Inferior parietal cortex (tissue), 1 donor: ENCODE measurements at regions not wholly inside any gene's neighbourhood (a gene's known extent, or its start where the extent isn't known, plus 50 kb on each side); places are given as distances from the start of the nearest gene placed in this dataset.
A peak's percentile ranks its signal among the peaks of the same experiment; 100 is the strongest.

Experiments
- DNase-seq: peaks from one replicate; pipeline ENCODE4 v3.0.0-alpha.2; 2016; ENCODE audit errors: extremely low spot score

DNA sequence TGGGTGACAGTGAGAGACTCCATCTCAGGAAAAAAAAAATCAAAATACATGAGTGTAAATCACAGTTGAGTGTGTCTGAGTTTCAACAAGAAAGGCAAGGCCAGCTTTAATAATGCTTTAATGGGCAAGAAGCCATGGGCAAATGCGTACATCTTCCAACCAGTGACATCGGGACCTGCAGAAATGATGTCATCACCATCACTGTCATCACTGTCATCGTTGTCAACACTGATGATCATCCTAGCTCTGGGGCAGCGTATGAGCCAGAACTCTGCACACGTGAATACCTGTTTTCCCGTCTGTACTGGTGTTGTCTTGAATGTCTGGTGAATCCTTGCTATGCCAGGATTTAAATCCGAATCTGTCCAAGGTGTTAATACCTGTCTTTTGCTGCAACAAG, 712.5 kb downstream of the BRD1 start:
- DNase-seq, result no peak

DNA sequence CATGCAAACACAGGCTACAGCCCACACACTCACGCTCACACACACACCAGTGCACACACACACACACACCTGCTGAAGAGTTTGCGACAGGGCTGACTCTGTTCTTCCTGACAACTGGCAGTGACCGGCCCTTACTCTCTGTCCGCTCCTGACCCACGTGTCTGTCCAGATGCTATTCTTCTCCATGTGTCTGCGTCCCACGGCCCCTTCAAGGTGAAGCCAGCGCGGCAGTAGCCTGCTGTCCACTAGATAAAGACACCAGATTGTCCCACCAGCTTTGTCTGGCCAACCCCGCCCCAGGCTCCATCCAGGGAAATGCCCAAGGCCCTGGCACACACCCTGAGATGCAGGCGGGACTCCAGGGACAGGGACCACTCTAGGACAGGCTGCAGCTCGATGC, 713.9 kb downstream of the BRD1 start:
- no peak for DNase-seq

DNA sequence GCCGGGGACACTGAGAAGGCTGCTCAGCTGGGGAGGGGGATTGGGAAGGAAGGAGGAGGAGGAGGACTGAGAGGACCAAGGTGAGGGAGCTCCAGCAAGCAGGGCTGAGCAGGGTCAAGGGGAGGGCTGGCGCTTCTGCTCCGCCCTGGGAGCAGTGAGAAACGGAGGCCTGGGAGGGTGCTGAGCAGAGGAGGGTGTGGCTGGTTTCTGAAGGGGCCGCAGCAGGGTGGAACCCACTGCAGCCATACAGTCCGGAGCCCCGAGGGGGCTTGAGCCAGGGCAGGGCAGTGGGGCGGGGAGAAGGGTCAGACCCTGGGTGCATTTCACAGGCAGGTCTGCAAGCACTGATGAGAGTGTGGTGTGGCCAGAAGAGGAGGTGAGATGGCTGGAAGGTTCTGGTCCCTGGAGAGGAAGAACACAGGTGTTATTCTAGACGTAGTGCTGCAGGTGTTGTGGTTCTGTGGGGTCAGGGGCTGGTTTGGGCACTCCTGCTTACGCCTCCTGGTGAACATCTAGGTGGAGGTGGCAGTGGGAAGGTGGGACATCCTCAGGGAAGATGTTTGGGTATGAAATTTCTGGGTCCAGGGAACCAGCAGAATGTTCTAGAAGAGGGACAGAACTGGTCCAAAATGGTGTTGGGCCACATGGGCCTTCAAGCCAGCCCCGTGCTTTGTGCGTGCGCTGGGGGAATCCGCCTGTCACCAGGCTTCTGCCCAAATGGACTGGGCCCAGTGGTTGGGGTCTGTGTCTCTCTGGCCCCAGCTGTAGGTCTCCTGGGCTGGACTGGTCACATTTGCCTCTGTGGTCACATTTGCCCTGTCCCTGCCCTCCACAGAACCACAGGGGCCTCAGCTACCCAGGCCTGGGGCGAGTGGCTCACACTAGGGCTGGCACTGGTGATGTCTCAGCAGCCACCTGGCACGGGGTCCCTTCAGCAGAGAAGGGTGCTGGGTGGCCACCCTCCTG, 714.7 kb downstream of the BRD1 start:
- no peak for DNase-seq

DNA sequence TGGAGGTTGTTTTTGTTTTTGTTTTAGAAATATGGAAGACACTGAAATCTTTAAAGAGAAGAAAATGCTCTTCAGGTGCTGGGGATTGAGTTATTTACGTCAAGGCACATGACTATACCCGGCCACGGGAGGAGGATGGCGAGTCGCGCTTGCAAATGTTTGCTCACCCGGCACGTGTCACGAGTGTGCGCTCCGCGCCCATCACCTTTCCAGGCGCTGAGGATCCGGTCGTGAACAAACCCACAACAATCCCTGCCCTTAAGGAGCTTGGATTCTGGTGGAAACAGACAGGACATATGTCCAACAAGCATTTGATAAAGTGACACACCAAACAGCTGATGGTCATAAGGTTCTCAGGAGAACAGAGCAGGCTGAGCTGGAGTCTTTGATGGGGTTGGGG, 715.5 kb downstream of the BRD1 start:
- no peak for DNase-seq

DNA sequence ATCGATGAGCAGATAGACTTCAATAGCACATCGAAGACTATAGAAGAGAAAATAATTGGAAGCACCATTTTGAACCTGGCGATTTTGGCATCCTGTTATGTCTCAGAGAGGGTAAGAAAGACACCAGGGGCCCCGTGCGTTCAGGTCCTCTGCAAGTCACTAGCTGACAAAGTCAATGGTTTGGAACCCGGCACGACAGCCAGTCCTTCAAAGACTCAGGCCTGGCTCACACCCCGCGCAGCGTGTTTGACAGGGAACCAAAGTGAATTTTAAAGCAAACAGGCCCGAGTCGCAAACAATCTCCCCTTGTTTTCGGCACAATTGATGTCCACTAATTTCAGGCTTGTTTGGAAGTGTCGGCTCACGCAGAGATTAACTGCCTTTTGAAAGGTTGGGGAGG, 716.6 kb downstream of the BRD1 start:
- no peak for DNase-seq

DNA sequence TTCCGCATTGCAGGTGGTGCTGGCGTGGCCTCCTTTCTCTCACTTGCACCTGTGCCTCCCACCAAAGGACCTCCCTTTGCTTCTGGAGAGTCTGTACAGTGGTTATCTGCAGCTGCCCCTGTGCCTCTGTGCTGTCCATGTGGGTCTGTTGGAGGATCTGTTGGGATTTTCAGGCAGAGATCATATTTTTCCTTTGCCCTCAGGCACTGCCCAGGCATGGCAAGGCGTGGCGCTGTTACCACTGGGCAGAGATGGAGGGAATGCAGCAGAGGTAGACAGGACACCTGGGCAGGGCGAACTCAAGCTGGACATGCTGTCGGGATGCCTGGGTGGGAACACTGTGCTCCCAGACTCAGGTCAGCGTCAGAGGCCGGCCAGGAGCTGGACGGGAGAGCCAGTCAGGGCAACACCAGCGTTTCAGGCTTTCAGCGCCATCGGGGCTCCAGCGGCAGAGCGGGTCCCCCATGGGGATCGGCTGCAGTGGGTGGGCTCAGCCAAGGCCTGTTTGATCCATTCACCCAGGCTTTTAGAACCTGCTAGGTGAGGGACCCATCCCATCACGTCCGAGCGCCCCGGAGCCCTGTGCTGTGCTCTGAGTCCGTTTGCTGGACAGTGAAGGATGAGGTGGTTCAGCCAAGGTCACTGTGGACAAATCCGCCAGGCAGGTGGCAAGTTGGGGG, 718.9 kb downstream of the BRD1 start:
- no peak for DNase-seq

DNA sequence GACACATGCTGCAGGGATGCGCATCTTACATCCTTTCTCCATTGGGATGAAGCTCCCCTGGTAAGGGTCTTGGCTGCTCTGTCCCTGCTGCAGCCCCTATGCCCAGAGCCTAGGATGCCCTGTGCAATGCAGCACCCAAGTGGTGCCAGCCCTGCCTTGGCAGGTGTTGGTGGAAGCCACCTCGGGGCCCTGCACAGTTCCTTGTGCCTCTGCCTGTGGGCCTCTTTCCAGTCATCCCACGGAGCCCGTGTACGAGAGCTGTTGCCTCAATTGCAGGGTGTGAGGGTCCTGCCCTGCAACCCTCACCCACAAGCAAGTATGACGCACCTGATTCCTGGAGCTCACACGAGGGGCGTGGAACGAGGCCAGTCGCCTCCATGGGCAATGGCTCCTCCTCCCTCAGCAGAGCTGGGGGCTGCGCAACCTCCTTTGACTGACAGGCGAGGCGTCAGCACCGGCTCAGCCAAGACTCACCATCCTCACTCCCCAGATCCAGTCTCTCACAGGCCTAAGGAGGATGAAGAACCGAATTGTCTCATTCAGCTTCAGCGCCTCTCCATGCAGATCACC, 719.6 kb downstream of the BRD1 start:
- DNase-seq, result no peak

DNA sequence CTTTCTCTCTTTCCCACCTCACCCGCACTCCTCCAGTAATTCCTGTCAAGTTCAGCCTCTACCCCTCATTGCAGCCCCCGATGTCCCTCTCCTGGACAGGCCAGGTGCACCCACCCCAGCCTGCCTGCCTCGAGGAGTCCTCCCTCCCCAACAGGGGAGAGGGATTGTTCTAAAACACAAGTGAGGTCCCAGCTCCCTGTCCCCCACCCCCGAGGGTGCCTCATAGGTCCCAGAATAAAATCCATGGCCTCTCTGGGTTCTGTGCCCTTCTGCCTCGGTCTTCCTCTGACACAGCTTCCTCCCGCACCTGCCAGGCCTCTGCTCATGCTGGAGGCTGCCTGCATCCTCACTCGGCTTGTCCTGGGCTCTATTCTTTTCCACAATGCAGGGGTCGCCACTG, 720.1 kb downstream of the BRD1 start:
- DNase-seq, result no peak

DNA sequence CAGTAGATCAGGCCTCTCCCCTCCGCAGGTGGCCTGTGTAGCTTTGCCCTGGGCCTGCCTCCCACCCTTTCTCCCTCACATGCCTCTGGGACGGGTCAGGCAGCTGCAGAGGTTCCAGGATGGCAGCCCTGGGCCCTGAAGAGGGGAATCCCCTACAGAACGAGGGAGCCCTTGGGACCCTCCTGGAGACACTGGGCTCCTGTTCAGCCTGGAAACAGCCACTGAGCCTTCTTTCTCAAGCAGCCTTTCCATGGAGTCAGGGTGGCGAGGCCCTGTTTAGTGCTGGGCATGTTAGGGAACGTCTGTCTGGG, 720.9 kb downstream of the BRD1 start:
- no peak for DNase-seq

DNA sequence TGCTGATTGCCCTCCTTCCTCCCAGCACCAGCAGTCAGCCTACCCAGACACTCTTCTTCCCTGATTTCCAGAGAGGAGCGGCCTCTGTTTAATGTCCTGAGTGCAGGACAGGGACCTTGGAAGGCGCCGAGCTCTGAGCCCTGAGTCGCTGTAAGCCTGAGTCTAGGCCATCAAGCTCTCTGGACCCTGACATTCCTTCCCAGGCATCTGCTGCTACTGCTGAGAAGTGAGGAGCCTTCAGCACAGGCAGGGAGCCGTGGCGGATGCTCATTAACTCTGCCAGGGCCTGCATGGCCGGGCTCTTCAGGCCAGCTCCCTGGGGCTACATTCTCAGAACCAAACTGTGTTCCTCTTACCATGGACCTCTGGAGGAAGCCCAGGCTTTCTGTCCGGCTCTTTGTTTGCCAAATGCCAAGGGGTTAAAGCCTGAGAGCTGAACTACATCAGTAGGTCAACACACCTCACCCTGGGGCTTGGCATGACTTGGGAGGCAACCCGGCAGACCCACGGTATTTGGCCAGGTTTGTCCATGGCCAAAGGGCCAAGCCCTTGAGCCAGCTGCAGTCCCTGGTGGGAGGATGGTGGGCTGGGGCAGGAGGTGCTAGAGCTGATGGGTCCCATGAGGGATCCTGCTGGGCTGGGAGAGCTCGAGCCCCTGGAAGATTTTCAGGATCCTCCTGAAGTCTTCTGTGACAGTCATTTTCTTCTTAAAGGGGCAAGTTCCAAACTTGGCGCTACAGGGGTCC, 721.4 kb downstream of the BRD1 start:
- no peak for DNase-seq

DNA sequence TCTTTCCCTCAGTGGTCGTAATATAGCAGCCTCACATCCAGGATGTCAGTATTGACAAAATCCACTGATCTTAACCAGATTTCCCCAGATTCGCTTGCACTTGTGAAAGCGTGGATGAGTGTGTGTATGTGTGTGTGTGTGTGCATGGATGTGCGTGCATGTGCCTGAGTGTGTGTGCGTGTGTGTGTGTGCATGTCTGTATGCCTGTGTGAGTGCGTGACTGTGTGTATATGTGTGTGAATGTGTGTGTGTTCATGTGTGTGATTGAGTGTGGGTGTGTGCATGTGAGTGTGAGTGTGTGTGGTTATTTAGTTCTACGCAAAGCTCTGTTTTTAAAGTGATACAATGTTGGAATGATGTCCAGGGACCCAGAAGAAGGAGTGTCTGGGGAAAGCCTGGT, 723.2 kb downstream of the BRD1 start:
- no peak for DNase-seq

DNA sequence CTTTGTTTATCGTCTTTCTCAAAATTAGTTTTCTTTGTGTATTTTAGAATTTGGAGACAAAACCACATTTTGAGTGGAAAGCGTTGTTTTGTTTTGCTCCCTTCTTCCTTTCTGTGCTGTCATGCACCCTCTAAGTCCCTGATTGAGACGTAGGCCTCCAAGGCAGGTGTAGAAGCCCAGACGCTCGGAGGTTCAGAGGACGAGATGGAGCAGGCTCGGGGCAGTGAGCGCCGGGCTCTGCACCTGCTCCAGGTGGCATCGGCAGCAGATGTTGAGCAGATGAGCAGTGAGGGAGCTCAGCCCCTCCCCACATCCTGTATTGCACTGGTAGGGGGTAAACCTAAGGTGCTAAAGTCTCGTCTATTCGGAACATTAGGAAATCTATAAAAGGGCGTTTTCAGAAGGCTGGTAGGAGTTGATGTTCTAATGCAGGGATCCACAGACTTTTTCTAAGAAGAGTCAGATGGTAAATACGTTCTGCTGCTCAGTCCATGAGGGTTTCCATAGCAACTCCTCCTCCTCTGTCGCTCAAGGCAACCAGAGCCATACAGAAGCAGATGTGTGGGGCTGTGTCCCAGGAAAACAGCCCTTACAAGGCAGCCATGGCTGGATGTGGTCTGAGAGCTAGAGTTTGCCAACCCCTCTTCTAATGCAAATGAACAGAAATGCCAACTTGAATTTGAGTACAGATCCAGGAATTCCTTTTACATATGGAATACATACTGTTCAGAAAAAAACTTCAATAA, 724.2 kb downstream of the BRD1 start:
- DNase-seq, result peak; percentile 22

DNA sequence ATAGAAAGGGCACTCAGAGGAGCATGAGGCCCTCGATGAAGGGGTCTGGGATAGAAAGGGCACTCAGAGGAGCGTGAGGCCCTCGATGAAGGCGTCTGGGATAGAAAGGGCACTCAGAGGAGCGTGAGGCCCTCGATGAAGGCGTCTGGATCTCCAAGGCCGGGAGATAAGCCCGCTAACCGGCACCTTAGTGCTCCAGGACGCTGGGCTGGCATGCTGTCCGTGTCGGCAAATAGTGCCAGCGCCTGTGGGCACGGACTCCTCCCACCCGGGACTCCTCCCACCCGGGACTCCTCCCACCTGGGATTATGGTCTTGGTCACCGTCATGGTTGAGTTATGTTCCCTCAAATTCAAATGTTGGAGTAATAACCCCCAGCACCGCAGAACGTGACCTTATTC, 725.3 kb downstream of the BRD1 start:
- no peak for DNase-seq

DNA sequence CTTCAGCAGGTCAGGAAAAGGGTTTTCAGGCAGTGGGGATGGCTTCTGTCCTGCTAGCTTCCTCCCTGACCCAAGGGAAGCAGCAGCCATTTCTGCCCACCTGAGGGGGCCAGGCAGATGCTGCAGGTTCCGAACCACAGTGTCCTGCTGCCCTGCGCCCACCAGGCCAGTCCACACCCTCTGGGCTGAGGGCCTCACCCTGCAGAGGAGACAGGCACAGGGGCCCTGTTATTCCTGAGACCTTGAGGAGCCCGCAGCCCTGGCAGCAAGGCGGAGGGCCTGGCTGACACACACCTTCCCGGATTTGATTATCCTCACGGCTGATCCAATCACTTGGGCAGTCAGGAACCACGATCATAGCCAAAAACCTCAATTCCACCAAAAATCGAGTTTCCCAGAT, 725.8 kb downstream of the BRD1 start:
- no peak for DNase-seq

DNA sequence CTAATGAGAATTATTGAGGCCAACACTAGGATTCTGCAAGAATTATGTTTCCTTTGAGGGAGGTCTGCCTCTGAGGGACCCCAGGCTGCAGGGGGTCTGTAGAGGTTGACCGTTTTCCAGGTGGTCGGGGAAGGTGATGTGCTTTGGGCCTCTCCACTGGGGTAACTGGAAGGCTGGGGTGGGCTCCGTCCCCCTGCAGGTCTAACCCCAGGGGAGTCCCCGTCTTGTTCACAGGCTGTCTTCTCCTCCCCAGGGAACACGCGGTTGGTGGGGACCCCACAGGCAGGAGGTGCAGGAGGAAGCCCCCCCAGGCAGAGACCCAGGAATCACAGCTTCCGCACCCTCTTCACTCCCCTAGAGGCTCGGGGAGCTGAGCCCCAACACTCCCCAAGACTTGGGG, 726.4 kb downstream of the BRD1 start:
- no peak for DNase-seq

DNA sequence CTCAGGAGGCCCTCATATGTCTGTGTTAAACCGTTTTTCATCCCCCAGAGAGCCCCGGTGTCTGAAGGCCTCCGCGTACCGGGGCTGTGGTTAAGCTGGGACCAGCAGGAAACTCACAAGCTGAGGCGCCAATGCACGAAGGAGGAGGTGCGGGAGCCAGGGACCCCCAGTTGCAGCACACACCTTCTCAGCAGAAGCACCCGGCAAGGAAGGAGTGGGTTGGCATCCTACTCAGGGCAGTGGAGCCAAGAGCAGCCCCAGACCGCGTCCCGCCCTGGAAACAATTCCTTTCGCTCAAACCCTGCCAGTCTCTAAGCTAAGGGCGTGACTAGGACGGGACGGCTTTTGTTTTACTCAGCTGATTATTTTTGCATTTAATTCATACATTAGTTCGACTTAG, 726.9 kb downstream of the BRD1 start:
- no peak for DNase-seq

DNA sequence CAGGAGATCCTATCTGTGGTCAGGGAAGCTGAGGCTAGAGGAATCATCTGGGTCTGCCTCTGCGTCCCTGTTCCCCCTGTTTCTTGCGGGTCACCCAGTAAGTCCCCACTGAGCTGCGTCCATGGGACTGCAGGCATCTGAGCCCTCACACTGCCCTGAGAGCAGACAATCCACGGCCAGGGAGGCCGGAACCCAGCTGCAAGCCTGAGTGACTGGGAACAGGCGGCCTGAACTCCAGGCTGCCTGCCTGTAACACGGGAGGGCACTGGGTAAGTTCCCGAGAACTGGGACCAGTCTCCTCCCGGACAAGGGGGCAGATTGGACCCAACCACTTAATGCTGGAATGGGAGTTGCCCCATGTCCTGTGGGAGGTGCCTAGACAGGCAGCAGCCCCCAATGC, 727.4 kb downstream of the BRD1 start:
- no peak for DNase-seq

DNA sequence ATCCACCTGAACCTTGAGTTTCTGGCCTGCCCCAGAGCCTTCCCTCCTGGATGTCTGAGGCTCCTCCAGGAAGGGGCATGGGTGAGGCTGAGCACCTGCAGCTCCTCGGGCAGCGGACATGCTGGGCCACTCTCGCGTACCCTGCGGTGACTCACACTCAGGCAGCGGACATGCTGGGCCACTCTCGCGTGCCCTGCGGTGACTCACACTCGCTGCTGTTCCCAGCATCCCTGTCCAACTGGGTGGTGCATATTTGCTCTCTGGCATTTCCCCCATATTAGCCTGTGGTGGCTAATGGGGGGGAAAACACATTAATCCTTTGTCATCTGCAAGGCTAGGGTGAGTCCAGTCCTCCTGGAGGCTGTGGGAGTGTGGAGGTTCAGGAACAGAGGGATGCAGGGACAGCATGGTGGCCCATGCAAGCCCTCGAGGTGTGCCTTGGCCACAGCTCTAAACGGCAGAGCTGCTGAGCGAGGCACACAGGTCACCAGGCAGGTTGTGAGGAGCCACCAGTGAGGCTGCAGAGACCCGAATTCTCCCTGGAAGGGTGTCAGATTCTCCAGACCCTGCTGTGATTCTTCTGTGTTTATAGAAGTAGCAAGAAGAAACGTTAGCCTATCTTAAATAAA, 728.1 kb downstream of the BRD1 start:
- DNase-seq, result no peak

DNA sequence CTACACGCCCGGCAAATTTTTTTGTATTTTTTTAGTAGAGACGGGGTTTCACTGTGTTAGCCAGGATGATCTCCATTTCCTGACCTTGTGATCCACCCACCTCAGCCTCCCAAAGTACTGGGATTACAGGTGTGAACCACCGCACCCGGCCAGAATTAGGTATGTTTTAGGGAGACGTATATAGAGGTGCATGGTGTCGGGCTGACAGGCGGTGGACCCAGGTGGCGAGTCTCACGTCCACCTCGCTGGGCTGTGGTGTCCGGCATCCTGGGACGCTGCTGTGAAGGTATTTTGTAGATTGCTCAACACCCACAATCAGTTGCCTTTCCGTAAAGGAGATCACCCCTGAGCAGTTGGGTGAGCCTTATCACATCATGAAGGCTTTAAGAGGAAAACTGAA, 728.6 kb downstream of the BRD1 start:
- no peak for DNase-seq

DNA sequence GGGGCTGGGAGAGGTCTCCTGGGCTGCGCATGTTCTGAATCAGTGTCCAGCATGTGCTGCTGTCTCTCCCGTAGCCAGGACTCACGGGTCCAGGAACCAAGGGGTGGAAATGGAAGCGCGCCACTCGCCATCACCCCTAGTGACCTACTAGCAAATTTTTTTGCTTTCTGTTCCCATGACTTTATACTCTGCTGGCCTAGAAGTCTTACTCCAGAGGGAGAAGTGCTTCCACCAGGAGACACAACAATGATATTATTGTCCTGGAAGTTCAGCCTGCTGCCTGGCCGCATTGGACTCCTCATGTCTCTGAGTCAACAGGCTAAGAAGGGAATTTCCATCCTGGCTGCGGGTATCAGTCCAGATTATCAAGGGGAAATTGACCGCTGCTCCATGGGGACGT, 729.7 kb downstream of the BRD1 start:
- no peak for DNase-seq
